HG02610 (cell line): ENCODE measurements at regions not wholly inside any gene's neighbourhood (a gene's known extent, or its start where the extent isn't known, plus 50 kb on each side); places are given as distances from the start of the nearest gene placed in this dataset.
"Not testable (repeated sequence)": the region's sequence is repeated elsewhere in the genome, so short reads cannot be mapped to it uniquely, and the experiment has no call there.

ENCODE experiments used
- ATAC-seq: cut with Tn5 transposase; IDR thresholded peaks from one replicate; pipeline ENCODE4 v1.9.1; 2021; ENCODE audit warnings: mild to moderate bottlenecking, moderate library complexity; ENCODE audit not compliant: unreplicated experiment

DNA sequence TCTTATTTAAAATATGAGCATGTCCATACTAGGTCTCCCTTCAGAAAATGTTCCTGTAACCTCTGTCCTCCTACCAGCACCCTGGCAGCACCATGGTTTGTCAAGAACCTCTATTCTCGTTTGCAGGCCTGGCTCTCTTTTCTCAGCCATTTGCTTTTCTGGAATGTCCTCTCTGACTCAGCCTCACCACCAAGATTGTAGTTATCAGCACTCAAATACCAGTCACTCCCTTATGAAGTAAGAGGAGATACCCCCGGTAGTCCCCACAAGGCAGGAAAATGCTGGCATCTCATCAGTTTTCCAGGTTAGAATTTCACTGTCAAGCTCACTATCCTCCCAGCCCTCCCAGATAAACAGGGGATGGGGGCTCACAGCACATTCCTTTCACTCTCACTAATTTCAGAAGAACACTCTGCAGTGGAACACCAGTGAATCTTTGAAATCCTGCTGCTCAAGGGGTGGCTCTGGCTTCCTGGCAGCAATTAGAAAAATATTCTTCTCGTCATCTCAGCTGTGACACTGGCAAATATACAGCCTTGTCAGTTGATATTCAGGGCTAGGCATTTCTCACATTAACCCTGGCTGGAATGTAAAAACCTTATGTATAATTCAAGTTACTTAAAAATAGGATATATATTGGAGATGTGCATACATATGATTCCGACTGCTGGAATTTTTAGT lies 129.2 kb downstream of the TBX18 start:
- ATAC-seq: no peak

DNA sequence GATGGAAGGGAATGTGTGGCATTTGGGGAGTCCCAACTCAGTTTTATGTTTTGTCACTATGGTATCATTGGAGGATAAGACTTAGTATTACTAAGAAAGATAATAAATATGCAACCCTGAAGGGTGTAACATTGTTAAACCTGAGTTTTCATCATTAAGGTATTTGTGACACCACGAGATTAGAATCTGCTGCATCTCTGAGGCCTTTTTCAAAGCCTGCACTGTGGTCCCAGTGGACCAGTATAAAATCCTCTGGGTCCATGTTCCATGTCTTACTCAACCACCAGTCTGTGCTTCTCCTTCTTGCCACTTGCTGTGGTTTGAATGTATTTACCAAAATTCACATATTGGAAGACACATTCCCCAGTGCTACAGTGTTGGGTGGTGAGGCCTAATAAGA lies 130.6 kb downstream of the TBX18 start:
- ATAC-seq: no peak

DNA sequence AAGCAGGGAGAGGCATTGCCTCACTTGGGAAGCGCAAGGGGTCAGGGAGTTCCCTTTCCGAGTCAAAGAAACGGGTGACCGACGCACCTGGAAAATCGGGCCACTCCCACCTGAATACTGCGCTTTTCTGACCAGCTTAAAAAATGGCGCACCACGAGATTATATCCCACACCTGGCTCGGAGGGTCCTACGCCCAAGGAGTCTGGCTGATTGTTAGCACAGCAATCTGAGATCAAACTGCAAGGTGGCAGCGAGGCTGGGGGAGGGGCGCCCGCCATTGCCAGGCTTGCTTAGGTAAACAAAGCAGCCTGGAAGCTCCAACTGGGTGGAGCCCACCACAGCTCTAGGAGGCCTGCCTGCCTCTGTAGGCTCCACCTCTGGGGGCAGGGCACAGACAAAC lies 137.9 kb downstream of the TBX18 start:
- not testable (repeated sequence) for ATAC-seq

GRCh38 chr6:84625506-84625905 lies 138.9 kb downstream of the TBX18 start:
- no peak for ATAC-seq

GRCh38 chr6:84623956-84624680 lies 140.3 kb downstream of the TBX18 start:
- ATAC-seq: no peak

DNA sequence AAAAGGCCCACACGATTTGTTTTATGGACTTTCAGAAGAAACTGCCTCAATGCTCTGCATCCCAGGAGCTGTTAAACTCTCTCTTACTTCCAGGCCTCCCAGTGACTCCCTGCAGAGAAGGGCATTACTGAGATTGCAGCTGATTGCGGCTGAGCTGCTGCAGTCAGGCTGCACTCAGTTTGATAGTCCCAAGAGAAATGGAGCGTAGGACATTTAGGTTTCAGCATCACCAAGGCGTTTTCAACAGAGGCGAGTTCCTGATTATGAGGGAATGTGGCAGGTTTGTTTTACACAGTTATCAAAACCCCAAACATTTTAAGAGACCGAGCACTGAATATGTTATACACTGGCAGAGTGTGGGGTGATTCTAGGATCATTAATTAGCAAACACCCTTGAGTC lies 145.6 kb downstream of the TBX18 start:
- no peak for ATAC-seq

DNA sequence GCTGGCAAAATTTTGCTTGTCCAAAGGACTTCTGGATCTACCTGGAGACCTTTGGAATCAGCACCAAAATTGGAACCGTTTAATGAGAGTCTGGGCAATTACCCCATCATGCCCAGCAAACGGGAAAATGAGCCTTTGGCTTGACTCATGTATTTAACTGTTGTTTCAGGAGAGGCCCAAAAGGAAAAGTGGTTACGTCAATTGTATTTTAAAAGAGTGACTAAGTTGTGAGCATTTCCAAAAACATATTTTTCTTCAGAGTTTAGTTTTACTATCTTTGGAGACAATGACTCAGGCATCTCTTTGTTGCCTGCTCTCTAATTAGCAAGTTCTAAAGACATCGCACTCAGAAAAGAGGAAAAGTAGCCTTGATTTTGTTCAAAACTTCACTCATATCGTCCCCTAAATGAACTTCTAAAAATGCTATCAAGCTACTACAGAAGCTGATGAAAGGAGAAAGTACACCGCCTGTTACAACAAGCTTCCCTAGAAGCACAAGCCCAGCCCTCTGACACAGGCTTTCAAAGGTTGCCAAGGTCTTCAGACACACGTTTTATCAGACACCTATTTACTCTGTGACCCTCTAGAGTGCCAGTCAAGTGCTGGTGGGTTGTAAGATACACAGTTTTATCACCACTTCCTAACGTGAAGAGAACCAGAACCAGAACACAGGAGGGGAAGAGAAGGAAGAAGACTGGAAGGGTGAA lies 146.2 kb downstream of the TBX18 start:
- ATAC-seq: no peak

GRCh38 chr6:84615987-84616386 lies 148.4 kb downstream of the TBX18 start:
- no peak for ATAC-seq

GRCh38 chr6:84615113-84615850 lies 149.1 kb downstream of the TBX18 start:
- ATAC-seq: no peak

DNA sequence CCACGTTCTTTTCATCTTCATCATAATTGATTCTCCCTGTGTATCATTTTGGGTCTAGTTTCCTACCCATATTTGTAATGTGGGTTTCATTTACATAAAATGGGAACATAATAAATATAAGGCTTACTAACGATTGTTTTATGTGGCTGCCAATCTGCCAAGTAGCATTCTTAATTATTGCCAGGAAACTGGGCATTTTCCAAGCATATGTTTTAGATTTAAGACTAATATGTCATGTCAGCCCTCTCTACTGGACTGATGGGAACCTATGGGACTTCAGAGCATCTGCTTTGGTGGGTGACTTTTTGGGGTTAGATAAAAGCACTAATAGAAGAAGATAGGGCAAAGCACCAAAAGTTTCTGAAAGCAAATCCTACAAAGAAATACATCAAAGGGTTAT lies 157.5 kb downstream of the TBX18 start:
- no peak for ATAC-seq

DNA sequence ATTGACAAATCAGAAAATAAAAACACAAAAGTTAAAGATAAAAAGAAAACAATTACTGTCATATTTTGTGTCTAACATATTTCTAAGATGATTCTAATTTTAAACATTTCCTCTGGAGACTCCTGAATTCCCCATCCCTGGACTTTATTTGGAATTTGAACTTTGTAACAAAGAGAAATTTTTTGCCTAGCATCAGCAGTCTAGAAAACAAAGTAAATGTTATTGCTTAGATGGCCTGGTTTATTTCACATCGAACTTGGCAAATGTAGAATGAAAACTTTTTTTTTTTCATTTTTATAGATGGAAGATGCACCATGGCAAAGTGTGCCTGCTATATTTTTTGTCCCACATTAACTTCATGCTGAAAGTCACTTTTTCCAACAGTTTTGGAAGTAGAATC lies 159.1 kb downstream of the TBX18 start:
- ATAC-seq: no peak

- ATAC-seq: no peak
These were observed 163.0 kb downstream of the TBX18 start for GRCh38 chr6:84601366-84601765.

DNA sequence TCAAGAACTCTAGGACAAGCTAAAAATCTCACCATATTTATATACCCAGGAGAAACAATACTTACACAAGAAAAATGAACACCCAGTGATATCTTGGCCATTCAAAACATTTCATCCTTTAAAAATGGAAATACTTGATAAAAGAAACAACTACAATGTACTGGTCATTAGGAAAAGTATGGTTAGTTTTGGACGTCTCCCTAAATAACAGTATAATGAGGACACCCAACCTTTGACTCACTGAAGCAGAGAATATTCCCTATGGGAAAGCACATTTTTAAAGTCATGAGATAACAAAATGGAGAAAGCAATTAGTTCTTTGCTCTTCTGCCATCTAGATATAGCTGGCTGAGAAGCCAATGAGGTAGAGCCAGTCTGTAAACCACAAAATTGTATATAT lies 164.4 kb downstream of the TBX18 start:
- ATAC-seq: no peak

DNA sequence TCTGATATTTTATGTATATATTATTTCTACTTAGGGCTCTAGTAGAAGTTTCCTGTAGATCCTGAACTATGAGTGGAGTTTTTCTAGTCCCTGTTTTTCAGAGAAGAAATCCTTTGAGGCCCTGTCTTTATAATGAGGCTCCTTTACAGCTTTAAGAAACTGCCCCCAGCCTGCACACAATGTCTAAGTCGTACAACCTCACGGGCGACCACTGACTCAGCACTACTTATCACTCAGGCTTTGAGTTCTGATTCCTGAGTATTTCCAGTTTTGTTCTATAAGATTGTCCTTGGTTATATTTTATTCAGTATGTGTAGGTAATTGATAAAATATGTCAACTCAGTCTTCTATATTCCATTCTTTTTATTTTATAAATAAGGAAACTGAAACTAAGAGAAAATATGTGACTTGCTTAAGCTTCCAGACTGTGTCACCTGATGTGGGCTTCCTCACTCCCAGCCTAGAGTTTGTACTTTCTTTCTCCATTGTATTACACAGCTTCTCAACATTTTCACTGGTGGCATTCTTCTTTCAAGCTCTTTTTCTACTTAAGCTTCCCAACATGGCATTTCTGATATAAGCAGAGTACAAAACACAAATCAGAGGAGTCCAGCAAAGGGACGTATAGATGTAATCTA lies 167.0 kb downstream of the TBX18 start:
- ATAC-seq: no peak

DNA sequence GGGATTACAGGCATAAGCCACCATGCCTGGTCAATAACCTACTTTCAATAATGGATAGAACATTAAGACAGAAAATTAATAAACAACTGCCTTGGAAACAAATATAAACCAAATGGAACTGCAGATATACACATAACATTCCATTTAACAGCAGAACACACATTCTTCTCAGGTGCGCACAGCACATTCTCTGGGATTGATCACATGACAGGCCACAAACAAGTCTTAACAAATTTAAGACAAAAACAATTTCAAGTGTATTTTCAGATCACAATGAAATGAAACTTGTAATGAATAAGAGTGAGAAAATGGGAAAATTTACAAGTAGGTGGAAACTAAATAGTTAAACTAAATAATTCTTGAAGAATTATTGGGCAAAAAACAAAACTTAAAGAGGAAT lies 167.9 kb downstream of the TBX18 start:
- no peak for ATAC-seq

DNA sequence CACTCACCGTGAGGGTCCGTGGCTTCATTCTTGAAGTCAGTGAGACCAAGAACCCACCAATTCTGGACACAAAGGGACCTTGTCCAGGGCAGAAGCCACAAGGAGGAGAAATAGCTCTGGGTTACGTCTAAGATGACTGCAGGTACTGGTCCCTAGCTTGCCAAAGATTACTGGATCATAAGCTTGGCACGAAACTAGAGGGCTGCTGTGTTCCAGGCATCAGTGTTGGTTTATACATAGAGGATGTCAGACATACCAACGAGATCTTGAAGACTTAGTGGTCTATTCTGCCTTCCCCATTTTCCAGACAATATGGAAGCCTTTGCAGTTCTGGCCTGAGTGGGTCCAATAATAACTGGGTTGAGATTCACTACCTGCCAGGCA lies 175.7 kb downstream of the TBX18 start:
- ATAC-seq: no peak

GRCh38 chr6:84587994-84588696 lies 176.3 kb downstream of the TBX18 start:
- ATAC-seq: not testable (repeated sequence)

GRCh38 chr6:84587202-84587940 lies 177.0 kb downstream of the TBX18 start:
- not testable (repeated sequence) for ATAC-seq

DNA sequence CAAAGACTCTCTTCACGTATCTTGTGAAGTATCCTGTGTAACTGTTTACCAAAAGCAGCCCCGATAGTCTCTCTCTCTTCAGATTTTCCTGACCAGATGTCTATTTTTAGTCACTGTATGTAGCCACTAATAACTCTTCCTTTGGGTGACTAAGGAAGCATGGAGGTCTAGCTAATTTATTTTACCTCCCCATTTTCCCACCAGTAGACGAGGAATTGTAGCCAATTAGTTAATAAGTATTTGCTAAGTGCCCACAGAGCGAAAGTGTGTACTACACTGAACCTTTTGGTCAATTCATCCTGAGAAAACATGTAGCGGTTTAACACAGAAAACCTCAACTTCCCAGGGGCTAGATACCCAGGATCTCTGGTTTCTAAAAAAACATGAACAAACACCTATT lies 180.6 kb downstream of the TBX18 start:
- ATAC-seq: no peak

GRCh38 chr6:84582997-84583396 lies 181.4 kb downstream of the TBX18 start:
- no peak for ATAC-seq
